ENCODE measurements at regions not wholly inside any gene's neighbourhood (a gene's known extent, or its start where the extent isn't known, plus 50 kb on each side); places are given as distances from the start of the nearest gene placed in this dataset.

GRCh38 chr5:167011196-167011595 lies 1280.2 kb upstream of the WWC1 start:
- TF ChIP-seq CTCF (CRISPR knock-in tag; IDR thresholded peaks at IDR 0.05) (no peak), SIN3B (IDR thresholded peaks at IDR 0.05; ENCODE audit: low read length) (no peak), ZNF720 (CRISPR knock-in tag; IDR thresholded peaks at IDR 0.05) (no peak), RELA (CRISPR knock-in tag; IDR thresholded peaks at IDR 0.05) (no peak), TCF12 (IDR thresholded peaks at IDR 0.05) (no peak), TCF12 (CRISPR knock-in tag; IDR thresholded peaks at IDR 0.05) (no peak), POLR2A (IDR thresholded peaks at IDR 0.05; ENCODE audit: insufficient read depth in 1 of 2, low read depth in 2 of 2, low read length in 2 of 2) (no peak), MAX (IDR thresholded peaks at IDR 0.05) (no peak), PHF21A (CRISPR knock-in tag; IDR thresholded peaks at IDR 0.05) (no peak)
